ENCODE measurements at regions not wholly inside any gene's neighbourhood (a gene's known extent, or its start where the extent isn't known, plus 50 kb on each side); places are given as distances from the start of the nearest gene placed in this dataset.
A peak's percentile ranks its signal among the peaks of the same experiment; 100 is the strongest.

DNA sequence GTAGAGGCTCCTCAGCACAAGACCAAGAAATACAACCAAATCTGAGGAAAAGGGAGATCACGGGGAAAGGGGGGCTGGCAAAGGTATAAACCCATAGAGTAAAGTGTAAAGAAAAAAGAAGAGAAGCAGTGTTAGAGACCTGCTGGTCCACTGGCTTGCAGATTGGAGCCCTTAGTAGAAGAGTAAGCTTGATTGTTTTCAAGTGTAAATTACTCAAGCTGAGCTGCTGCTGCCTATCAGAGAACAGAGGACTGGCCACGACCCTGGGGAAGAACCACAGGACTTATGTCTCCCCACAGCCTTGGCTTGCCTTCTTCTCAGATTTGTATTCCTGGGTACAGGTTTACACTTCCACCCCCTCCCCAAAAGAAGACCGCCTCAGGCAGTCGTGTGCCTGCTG lies 294.2 kb downstream of the LMX1A start:
- TF ChIP-seq MXI1 (conservative IDR thresholded peaks at IDR 0.05; ENCODE audit: poor library complexity, severe bottlenecking) = no peak
- TF ChIP-seq EP300 (conservative IDR thresholded peaks at IDR 0.05; ENCODE audit: poor library complexity, severe bottlenecking) = no peak
- TF ChIP-seq, protein P1, sequence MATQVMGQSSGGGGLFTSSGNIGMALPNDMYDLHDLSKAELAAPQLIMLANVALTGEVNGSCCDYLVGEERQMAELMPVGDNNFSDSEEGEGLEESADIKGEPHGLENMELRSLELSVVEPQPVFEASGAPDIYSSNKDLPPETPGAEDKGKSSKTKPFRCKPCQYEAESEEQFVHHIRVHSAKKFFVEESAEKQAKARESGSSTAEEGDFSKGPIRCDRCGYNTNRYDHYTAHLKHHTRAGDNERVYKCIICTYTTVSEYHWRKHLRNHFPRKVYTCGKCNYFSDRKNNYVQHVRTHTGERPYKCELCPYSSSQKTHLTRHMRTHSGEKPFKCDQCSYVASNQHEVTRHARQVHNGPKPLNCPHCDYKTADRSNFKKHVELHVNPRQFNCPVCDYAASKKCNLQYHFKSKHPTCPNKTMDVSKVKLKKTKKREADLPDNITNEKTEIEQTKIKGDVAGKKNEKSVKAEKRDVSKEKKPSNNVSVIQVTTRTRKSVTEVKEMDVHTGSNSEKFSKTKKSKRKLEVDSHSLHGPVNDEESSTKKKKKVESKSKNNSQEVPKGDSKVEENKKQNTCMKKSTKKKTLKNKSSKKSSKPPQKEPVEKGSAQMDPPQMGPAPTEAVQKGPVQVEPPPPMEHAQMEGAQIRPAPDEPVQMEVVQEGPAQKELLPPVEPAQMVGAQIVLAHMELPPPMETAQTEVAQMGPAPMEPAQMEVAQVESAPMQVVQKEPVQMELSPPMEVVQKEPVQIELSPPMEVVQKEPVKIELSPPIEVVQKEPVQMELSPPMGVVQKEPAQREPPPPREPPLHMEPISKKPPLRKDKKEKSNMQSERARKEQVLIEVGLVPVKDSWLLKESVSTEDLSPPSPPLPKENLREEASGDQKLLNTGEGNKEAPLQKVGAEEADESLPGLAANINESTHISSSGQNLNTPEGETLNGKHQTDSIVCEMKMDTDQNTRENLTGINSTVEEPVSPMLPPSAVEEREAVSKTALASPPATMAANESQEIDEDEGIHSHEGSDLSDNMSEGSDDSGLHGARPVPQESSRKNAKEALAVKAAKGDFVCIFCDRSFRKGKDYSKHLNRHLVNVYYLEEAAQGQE (IDR thresholded peaks at IDR 0.05; ENCODE audit: borderline replicate concordance) = no peak
- no peak for TF ChIP-seq SMC3 (conservative IDR thresholded peaks at IDR 0.05; ENCODE audit: poor library complexity)
- no peak for TF ChIP-seq EZH2 (IDR thresholded peaks at IDR 0.05; ENCODE audit: borderline replicate concordance, insufficient read depth, low read length, poor library complexity, severe bottlenecking)
- no peak for TF ChIP-seq TAF1 (IDR thresholded peaks at IDR 0.05; ENCODE audit: low read depth)
- TF ChIP-seq, protein P2, sequence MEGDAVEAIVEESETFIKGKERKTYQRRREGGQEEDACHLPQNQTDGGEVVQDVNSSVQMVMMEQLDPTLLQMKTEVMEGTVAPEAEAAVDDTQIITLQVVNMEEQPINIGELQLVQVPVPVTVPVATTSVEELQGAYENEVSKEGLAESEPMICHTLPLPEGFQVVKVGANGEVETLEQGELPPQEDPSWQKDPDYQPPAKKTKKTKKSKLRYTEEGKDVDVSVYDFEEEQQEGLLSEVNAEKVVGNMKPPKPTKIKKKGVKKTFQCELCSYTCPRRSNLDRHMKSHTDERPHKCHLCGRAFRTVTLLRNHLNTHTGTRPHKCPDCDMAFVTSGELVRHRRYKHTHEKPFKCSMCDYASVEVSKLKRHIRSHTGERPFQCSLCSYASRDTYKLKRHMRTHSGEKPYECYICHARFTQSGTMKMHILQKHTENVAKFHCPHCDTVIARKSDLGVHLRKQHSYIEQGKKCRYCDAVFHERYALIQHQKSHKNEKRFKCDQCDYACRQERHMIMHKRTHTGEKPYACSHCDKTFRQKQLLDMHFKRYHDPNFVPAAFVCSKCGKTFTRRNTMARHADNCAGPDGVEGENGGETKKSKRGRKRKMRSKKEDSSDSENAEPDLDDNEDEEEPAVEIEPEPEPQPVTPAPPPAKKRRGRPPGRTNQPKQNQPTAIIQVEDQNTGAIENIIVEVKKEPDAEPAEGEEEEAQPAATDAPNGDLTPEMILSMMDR (IDR thresholded peaks at IDR 0.05; ENCODE audit: poor library complexity, severe bottlenecking) = no peak
- TF ChIP-seq POLR2AphosphoS5 (IDR thresholded peaks at IDR 0.05) = no peak
- no peak overlapping the region for H3K27ac ChIP-seq (ENCODE audit: low read length)

DNA sequence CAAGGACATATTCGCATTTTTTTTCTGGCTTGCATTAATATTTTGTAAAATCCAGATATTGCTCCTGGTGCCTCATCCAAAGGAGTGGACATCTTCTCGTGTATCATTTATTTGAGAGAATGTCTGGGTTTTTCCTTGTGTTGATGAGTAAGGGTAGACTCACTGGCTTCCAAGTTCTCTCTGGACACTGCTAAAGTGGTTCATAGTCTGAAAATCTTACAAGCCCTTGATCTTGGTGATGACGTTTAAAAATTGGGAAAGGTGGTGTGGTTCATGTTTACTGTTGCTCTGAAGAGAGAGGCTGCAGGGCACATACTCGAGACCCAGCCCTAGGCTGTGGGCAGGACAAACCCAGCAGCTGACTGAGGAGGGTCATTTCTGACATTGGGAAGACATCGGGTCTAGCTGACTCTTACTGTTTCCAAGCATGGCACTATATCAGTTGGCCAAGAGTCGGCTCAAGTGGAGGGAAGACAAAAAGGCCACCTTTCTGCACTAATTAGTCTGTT lies 296.2 kb downstream of the LMX1A start:
- TF ChIP-seq RAD21 (conservative IDR thresholded peaks at IDR 0.05) (no peak), MXI1 (conservative IDR thresholded peaks at IDR 0.05; ENCODE audit: poor library complexity, severe bottlenecking) (no peak), EZH2 (IDR thresholded peaks at IDR 0.05; ENCODE audit: borderline replicate concordance, insufficient read depth, low read length, poor library complexity, severe bottlenecking) (no peak), EP300 (conservative IDR thresholded peaks at IDR 0.05; ENCODE audit: poor library complexity, severe bottlenecking) (no peak), POLR2AphosphoS5 (IDR thresholded peaks at IDR 0.05) (no peak), TAF1 (IDR thresholded peaks at IDR 0.05; ENCODE audit: low read depth) (no peak), SMC3 (conservative IDR thresholded peaks at IDR 0.05; ENCODE audit: poor library complexity) (no peak)
- TF ChIP-seq, protein P1 (IDR thresholded peaks at IDR 0.05; ENCODE audit: borderline replicate concordance) = no peak
- TF ChIP-seq, protein P2 (IDR thresholded peaks at IDR 0.05; ENCODE audit: poor library complexity, severe bottlenecking) = no peak
- no peaks in the 10 kb centered on the region for H3K9me3 ChIP-seq (ENCODE audit: low read length)
- H3K4me3 ChIP-seq (ENCODE audit: low read length) = no peak overlapping the region
- H2AFZ ChIP-seq (ENCODE audit: low read depth, low read length) = no peak overlapping the region
- H4K20me1 ChIP-seq (ENCODE audit: insufficient read depth) = no peaks in the 10 kb centered on the region
- no peaks in the 10 kb centered on the region for H3K79me2 ChIP-seq (replicated peaks; ENCODE audit: insufficient read depth, low read length)
- peaks cover 5% of the 10 kb centered on the region for H3F3A ChIP-seq (ENCODE audit: insufficient read depth, low read length, poor library complexity, severe bottlenecking)
- H3K4me2 ChIP-seq (ENCODE audit: low read length) = no peak overlapping the region
- H3K27me3 ChIP-seq (ENCODE audit: insufficient read depth, low read depth, low read length) = no peaks in the 10 kb centered on the region
- no peaks in the 10 kb centered on the region for H3K36me3 ChIP-seq (ENCODE audit: insufficient read depth, low read length)
- peak overlapping the region; percentile 73 for H3K27ac ChIP-seq (ENCODE audit: low read length)
- no peaks in the 10 kb centered on the region for H3K9me2 ChIP-seq (ENCODE audit: insufficient read depth, low read length)
- no peak overlapping the region for H3K9ac ChIP-seq (ENCODE audit: low read length)

More for the DNA sequence above, 294.2 kb downstream of the LMX1A start:
- Histone ChIP-seq H3K79me2 (replicated peaks; ENCODE audit: insufficient read depth, low read length) (no peaks in the 10 kb centered on the region), H3K36me3 (ENCODE audit: insufficient read depth, low read length) (no peaks in the 10 kb centered on the region), H3K9me2 (ENCODE audit: insufficient read depth, low read length) (no peaks in the 10 kb centered on the region), H3F3A (ENCODE audit: insufficient read depth, low read length, poor library complexity, severe bottlenecking) (peaks cover 5% of the 10 kb centered on the region), H4K20me1 (ENCODE audit: insufficient read depth) (no peaks in the 10 kb centered on the region), H3K9me3 (ENCODE audit: low read length) (no peaks in the 10 kb centered on the region), H3K4me3 (ENCODE audit: low read length) (no peak overlapping the region), H3K27me3 (ENCODE audit: insufficient read depth, low read depth, low read length) (no peaks in the 10 kb centered on the region), H3K4me2 (ENCODE audit: low read length) (no peak overlapping the region), H3K9ac (ENCODE audit: low read length) (no peak overlapping the region), H2AFZ (ENCODE audit: low read depth, low read length) (no peak overlapping the region)
